Karpas-422 (cell line): ENCODE measurements at regions not wholly inside any gene's neighbourhood (a gene's known extent, or its start where the extent isn't known, plus 50 kb on each side); places are given as distances from the start of the nearest gene placed in this dataset.

Source experiments
- DNase-seq: peaks from one replicate; pipeline ENCODE4 v3.0.0-alpha.2; 2015
- H2AFZ ChIP-seq: fragments of 200-600 bp; sonication (generic); 2 replicates; pipeline ENCODE4 v1.6.1; 2014; ENCODE audit warnings: antibody characterized with exemption, low read length, mixed read lengths
- H3K27ac ChIP-seq: fragments of 200-600 bp; sonication (generic); 2 replicates; pipeline ENCODE4 v1.5.1; 2014; ENCODE audit warnings: mild to moderate bottlenecking, low read length, moderate library complexity
- H3K27me3 ChIP-seq: fragments of 200-600 bp; sonication (generic); 2 replicates; pipeline ENCODE4 v1.6.1; 2014; ENCODE audit warnings: low read length, mixed read lengths
- H3K36me3 ChIP-seq: fragments of 200-600 bp; sonication (generic); 2 replicates; pipeline ENCODE4 v1.6.1; 2014; ENCODE audit warnings: low read length, mixed read lengths; ENCODE audit not compliant: insufficient read depth
- H3K4me1 ChIP-seq: fragments of 200-600 bp; sonication (generic); 2 replicates; pipeline ENCODE4 v1.6.1; 2014; ENCODE audit warnings: mild to moderate bottlenecking, low read length, mixed read lengths
- H3K4me2 ChIP-seq: fragments of 200-600 bp; sonication (generic); 2 replicates; pipeline ENCODE4 v1.6.1; 2014; ENCODE audit warnings: low read length, low read depth, mild to moderate bottlenecking; ENCODE audit not compliant: poor library complexity, severe bottlenecking
- H3K4me3 ChIP-seq: fragments of 200-600 bp; sonication (generic); 2 replicates; pipeline ENCODE4 v1.5.1; 2014; ENCODE audit warnings: mild to moderate bottlenecking, antibody characterized with exemption, low read length, mixed read lengths
- H3K79me2 ChIP-seq: fragments of 200-600 bp; sonication (generic); 2 replicates; pipeline ENCODE4 v1.6.1; 2014; ENCODE audit warnings: mild to moderate bottlenecking, low read length, mixed read lengths
- H3K9ac ChIP-seq: fragments of 200-600 bp; sonication (generic); 2 replicates; pipeline ENCODE4 v1.6.0; 2014; ENCODE audit warnings: low read length
- H3K9me2 ChIP-seq: fragments of 200-600 bp; sonication (generic), shearing (Covaris generic); replicated peaks from 2 replicates; pipeline ENCODE4 v1.6.0; 2014; ENCODE audit warnings: mild to moderate bottlenecking, low read length, moderate library complexity; ENCODE audit not compliant: insufficient read depth
- H3K9me3 ChIP-seq: fragments of 300-700, 200-600 bp; sonication (generic); 2 replicates; pipeline ENCODE4 v1.6.1; 2014; ENCODE audit warnings: low read length, mixed read lengths
- H4K20me1 ChIP-seq: fragments of 200-600 bp; sonication (generic); 2 replicates; pipeline ENCODE4 v1.6.1; 2014; ENCODE audit warnings: mild to moderate bottlenecking, antibody characterized with exemption, low read length, low read depth; ENCODE audit not compliant: insufficient read depth

DNA sequence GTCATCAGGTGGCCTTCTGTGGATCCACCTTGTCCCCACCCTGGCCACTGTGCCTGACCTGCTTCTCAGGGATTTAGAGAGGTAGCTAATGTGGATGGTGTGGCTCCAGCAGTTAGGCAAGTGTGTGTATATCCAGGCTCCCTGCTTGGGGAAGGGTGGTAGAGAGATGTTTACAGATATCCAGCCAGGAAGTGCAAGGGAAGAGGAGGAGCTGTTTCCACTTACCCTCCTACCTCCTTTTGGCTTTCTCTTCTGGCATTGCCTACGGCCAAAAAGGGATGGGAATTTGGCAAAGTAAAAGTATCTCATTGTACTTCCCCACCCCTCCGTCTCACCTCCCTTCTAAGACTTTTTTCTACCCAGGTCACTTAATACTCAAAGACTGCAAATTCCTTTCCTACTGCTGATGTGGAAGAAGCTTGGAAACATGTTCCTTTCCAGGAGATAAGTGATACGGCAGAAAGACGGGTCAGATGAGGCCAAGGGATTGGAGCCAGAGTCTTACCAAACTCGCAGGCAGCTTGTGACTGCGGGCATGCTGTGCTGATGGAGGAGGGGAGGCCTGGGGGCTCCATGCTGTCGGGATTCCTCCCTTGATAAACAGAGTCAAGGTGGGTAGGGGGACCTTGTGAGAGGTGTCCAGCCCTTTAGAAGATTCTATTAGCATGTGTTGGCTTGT, 253.4 kb downstream of the PRL start:
- Histone ChIP-seq H3K4me2 (no peak overlapping the region), H3K9me3 (no peaks in the 10 kb centered on the region), H3K79me2 (no peaks in the 10 kb centered on the region), H3K4me3 (no peak overlapping the region), H4K20me1 (no peaks in the 10 kb centered on the region), H3K9ac (no peak overlapping the region), H3K4me1 (no peaks in the 10 kb centered on the region), H2AFZ (no peak overlapping the region), H3K27me3 (no peaks in the 10 kb centered on the region), H3K36me3 (no peaks in the 10 kb centered on the region), H3K9me2 (no peaks in the 10 kb centered on the region), H3K27ac (no peak overlapping the region)
- DNase-seq, result no peak

GRCh38 chr6:22045261-22045912, 251.4 kb downstream of the PRL start:
- Histone ChIP-seq H3K9me2 (no peaks in the 10 kb centered on the region), H3K79me2 (no peaks in the 10 kb centered on the region), H3K4me3 (no peak overlapping the region), H3K27ac (no peak overlapping the region), H4K20me1 (no peaks in the 10 kb centered on the region), H3K4me2 (no peak overlapping the region), H3K9me3 (no peaks in the 10 kb centered on the region), H2AFZ (no peak overlapping the region), H3K9ac (no peak overlapping the region), H3K4me1 (no peaks in the 10 kb centered on the region), H3K36me3 (no peaks in the 10 kb centered on the region), H3K27me3 (no peaks in the 10 kb centered on the region)
- DNase-seq, result no peak

GRCh38 chr6:22049002-22049401, 247.8 kb downstream of the PRL start:
- H3K4me2 ChIP-seq, result no peak overlapping the region
- no peaks in the 10 kb centered on the region for H3K27me3 ChIP-seq
- DNase-seq, result no peak
- no peak overlapping the region for H2AFZ ChIP-seq
- no peaks in the 10 kb centered on the region for H3K4me1 ChIP-seq
- H3K9me2 ChIP-seq, result no peaks in the 10 kb centered on the region
- no peaks in the 10 kb centered on the region for H4K20me1 ChIP-seq
- H3K27ac ChIP-seq, result no peak overlapping the region
- no peak overlapping the region for H3K4me3 ChIP-seq
- H3K9me3 ChIP-seq, result no peaks in the 10 kb centered on the region
- H3K9ac ChIP-seq, result no peak overlapping the region
- H3K79me2 ChIP-seq, result no peaks in the 10 kb centered on the region
- no peaks in the 10 kb centered on the region for H3K36me3 ChIP-seq

GRCh38 chr6:22053391-22053997, 243.3 kb downstream of the PRL start:
- no peaks in the 10 kb centered on the region for H3K27me3 ChIP-seq
- no peaks in the 10 kb centered on the region for H3K9me3 ChIP-seq
- no peaks in the 10 kb centered on the region for H3K4me1 ChIP-seq
- no peaks in the 10 kb centered on the region for H3K79me2 ChIP-seq
- H3K27ac ChIP-seq, result no peak overlapping the region
- no peak overlapping the region for H3K4me2 ChIP-seq
- no peaks in the 10 kb centered on the region for H3K9me2 ChIP-seq
- H2AFZ ChIP-seq, result no peak overlapping the region
- no peak overlapping the region for H3K4me3 ChIP-seq
- no peaks in the 10 kb centered on the region for H3K36me3 ChIP-seq
- no peak for DNase-seq
- H4K20me1 ChIP-seq, result no peaks in the 10 kb centered on the region
- no peak overlapping the region for H3K9ac ChIP-seq

GRCh38 chr6:22056398-22056797, 240.4 kb downstream of the PRL start:
- no peak for DNase-seq
- H3K9ac ChIP-seq, result no peak overlapping the region

GRCh38 chr6:22057962-22058361, 238.9 kb downstream of the PRL start:
- Histone ChIP-seq H3K9me2 (no peaks in the 10 kb centered on the region), H3K9me3 (no peaks in the 10 kb centered on the region), H3K4me3 (no peak overlapping the region), H3K79me2 (no peaks in the 10 kb centered on the region), H4K20me1 (no peaks in the 10 kb centered on the region), H3K9ac (no peak overlapping the region), H2AFZ (no peak overlapping the region), H3K27me3 (no peaks in the 10 kb centered on the region), H3K27ac (no peak overlapping the region), H3K4me1 (no peaks in the 10 kb centered on the region), H3K36me3 (no peaks in the 10 kb centered on the region), H3K4me2 (no peak overlapping the region)
- DNase-seq, result no peak

More at GRCh38 chr6:22056398-22056797, 240.4 kb downstream of the PRL start:
- no peak overlapping the region for H3K27ac ChIP-seq
- no peaks in the 10 kb centered on the region for H3K27me3 ChIP-seq
- no peaks in the 10 kb centered on the region for H4K20me1 ChIP-seq
- no peaks in the 10 kb centered on the region for H3K9me2 ChIP-seq
- H3K36me3 ChIP-seq, result no peaks in the 10 kb centered on the region
- no peaks in the 10 kb centered on the region for H3K9me3 ChIP-seq
- no peak overlapping the region for H2AFZ ChIP-seq
- no peaks in the 10 kb centered on the region for H3K79me2 ChIP-seq
- H3K4me1 ChIP-seq, result no peaks in the 10 kb centered on the region
- no peak overlapping the region for H3K4me2 ChIP-seq
- no peak overlapping the region for H3K4me3 ChIP-seq

- no peaks in the 10 kb centered on the region for H3K4me1 ChIP-seq
- no peaks in the 10 kb centered on the region for H4K20me1 ChIP-seq
- no peak overlapping the region for H3K4me3 ChIP-seq
- H3K79me2 ChIP-seq, result no peaks in the 10 kb centered on the region
- H3K9me3 ChIP-seq, result no peaks in the 10 kb centered on the region
- no peaks in the 10 kb centered on the region for H3K36me3 ChIP-seq
- no peak overlapping the region for H3K27ac ChIP-seq
- no peak overlapping the region for H3K9ac ChIP-seq
- no peak overlapping the region for H3K4me2 ChIP-seq
- no peaks in the 10 kb centered on the region for H3K27me3 ChIP-seq
- no peaks in the 10 kb centered on the region for H3K9me2 ChIP-seq
- no peak overlapping the region for H2AFZ ChIP-seq
- DNase-seq, result no peak
These were observed 237.7 kb downstream of the PRL start for GRCh38 chr6:22059126-22059525.

DNA sequence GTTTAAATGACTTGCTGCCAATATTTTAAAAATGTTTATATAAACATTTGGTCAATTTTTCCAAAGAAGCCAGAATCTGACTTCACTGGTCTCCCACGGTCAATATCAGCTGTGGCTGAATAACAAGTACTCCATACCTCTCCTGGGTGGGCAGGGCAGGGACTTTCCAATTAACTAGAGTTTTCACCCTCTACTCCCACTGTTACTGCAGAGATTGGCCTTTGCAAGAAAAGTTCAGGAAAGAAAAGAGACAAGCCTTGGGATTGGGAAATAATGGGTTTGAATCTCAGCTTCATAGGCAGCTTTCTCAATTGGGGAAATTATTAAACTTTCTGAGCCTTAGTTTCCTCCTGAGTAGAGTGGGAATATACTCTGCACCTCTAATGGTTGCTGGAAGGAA, 236.9 kb downstream of the PRL start:
- Histone ChIP-seq H3K79me2 (no peaks in the 10 kb centered on the region), H3K27ac (no peak overlapping the region), H3K9ac (no peak overlapping the region), H3K4me2 (no peak overlapping the region), H4K20me1 (no peaks in the 10 kb centered on the region), H3K27me3 (no peaks in the 10 kb centered on the region), H3K9me2 (no peaks in the 10 kb centered on the region), H3K4me1 (no peaks in the 10 kb centered on the region), H3K36me3 (no peaks in the 10 kb centered on the region), H3K4me3 (no peak overlapping the region), H3K9me3 (no peaks in the 10 kb centered on the region), H2AFZ (no peak overlapping the region)
- no peak for DNase-seq
